ENCODE measurements at regions not wholly inside any gene's neighbourhood (a gene's known extent, or its start where the extent isn't known, plus 50 kb on each side); places are given as distances from the start of the nearest gene placed in this dataset.

DNA sequence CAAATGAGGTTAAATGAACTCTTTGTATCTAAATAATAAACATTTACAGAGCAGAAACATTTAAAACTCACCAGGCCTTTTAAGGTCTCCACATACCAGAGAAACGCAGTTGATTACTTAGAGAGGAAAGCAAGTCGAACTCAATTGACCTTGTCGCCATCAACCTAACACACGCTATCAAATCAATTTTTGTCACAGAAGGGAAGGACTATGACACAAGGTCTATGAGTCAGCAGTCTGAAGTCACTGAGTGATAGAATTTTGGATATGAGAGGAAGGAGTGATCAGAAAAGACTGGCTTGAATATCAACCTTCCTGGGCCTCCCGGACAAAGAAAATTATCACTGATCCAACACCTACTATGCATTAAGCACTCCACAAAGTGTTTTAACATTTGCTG is 514.4 kb upstream of the ZNF385D start:
- Histone ChIP-seq H4K20me1 (ENCODE audit: insufficient read depth, low read length) (no peaks in the 10 kb centered on the region), H3K36me3 (ENCODE audit: insufficient read depth, low read length) (no peaks in the 10 kb centered on the region), H3K9me3 (ENCODE audit: low read length) (no peaks in the 10 kb centered on the region), H3K27ac (ENCODE audit: low read depth, low read length, poor library complexity, severe bottlenecking) (no peak overlapping the region), H3K4me1 (ENCODE audit: insufficient read depth, low read length, severe bottlenecking) (no peaks in the 10 kb centered on the region), H3K4me2 (ENCODE audit: low read length) (no peak overlapping the region), H3K9me2 (ENCODE audit: low read depth, low read length) (no peaks in the 10 kb centered on the region), H3F3A (ENCODE audit: insufficient read depth, low read length) (no peaks in the 10 kb centered on the region), H2AFZ (ENCODE audit: low read length) (no peak overlapping the region), H3K4me3 (ENCODE audit: low read depth, low read length, poor library complexity, severe bottlenecking) (no peak overlapping the region), H3K27me3 (ENCODE audit: insufficient read depth, low read length) (no peaks in the 10 kb centered on the region), H3K9ac (ENCODE audit: low read length) (no peak overlapping the region), H3K79me2 (ENCODE audit: insufficient read depth, low read length) (no peaks in the 10 kb centered on the region)
- no peak for TF ChIP-seq EZH2 (IDR thresholded peaks at IDR 0.05; ENCODE audit: borderline replicate concordance, low read length)
- TF ChIP-seq, protein P1, sequence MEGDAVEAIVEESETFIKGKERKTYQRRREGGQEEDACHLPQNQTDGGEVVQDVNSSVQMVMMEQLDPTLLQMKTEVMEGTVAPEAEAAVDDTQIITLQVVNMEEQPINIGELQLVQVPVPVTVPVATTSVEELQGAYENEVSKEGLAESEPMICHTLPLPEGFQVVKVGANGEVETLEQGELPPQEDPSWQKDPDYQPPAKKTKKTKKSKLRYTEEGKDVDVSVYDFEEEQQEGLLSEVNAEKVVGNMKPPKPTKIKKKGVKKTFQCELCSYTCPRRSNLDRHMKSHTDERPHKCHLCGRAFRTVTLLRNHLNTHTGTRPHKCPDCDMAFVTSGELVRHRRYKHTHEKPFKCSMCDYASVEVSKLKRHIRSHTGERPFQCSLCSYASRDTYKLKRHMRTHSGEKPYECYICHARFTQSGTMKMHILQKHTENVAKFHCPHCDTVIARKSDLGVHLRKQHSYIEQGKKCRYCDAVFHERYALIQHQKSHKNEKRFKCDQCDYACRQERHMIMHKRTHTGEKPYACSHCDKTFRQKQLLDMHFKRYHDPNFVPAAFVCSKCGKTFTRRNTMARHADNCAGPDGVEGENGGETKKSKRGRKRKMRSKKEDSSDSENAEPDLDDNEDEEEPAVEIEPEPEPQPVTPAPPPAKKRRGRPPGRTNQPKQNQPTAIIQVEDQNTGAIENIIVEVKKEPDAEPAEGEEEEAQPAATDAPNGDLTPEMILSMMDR (IDR thresholded peaks at IDR 0.05; ENCODE audit: low read length): no peak

GRCh38 chr3:22269831-22270230 is 518.8 kb upstream of the ZNF385D start:
- no peak overlapping the region for H3K9ac ChIP-seq (ENCODE audit: low read length)
- H3K36me3 ChIP-seq (ENCODE audit: insufficient read depth, low read length): no peaks in the 10 kb centered on the region
- H3K4me1 ChIP-seq (ENCODE audit: insufficient read depth, low read length, severe bottlenecking): no peaks in the 10 kb centered on the region
- H3K9me3 ChIP-seq (ENCODE audit: low read length): no peaks in the 10 kb centered on the region
- TF ChIP-seq, protein P1 (IDR thresholded peaks at IDR 0.05; ENCODE audit: low read length): no peak
- TF ChIP-seq EZH2 (IDR thresholded peaks at IDR 0.05; ENCODE audit: borderline replicate concordance, low read length): no peak
- no peak overlapping the region for H3K27ac ChIP-seq (ENCODE audit: low read depth, low read length, poor library complexity, severe bottlenecking)
- H3K79me2 ChIP-seq (ENCODE audit: insufficient read depth, low read length): no peaks in the 10 kb centered on the region
- H3K4me3 ChIP-seq (ENCODE audit: low read depth, low read length, poor library complexity, severe bottlenecking): no peak overlapping the region
- no peak overlapping the region for H2AFZ ChIP-seq (ENCODE audit: low read length)
- no peaks in the 10 kb centered on the region for H3K9me2 ChIP-seq (ENCODE audit: low read depth, low read length)
- no peaks in the 10 kb centered on the region for H3K27me3 ChIP-seq (ENCODE audit: insufficient read depth, low read length)
- no peaks in the 10 kb centered on the region for H4K20me1 ChIP-seq (ENCODE audit: insufficient read depth, low read length)
- H3F3A ChIP-seq (ENCODE audit: insufficient read depth, low read length): no peaks in the 10 kb centered on the region
- no peak overlapping the region for H3K4me2 ChIP-seq (ENCODE audit: low read length)

GRCh38 chr3:22276351-22276750 is 525.3 kb upstream of the ZNF385D start:
- Histone ChIP-seq H3K4me1 (ENCODE audit: insufficient read depth, low read length, severe bottlenecking) (no peaks in the 10 kb centered on the region), H4K20me1 (ENCODE audit: insufficient read depth, low read length) (no peaks in the 10 kb centered on the region), H3K36me3 (ENCODE audit: insufficient read depth, low read length) (no peaks in the 10 kb centered on the region), H3F3A (ENCODE audit: insufficient read depth, low read length) (no peaks in the 10 kb centered on the region), H2AFZ (ENCODE audit: low read length) (no peak overlapping the region), H3K79me2 (ENCODE audit: insufficient read depth, low read length) (no peaks in the 10 kb centered on the region), H3K4me3 (ENCODE audit: low read depth, low read length, poor library complexity, severe bottlenecking) (no peak overlapping the region), H3K27me3 (ENCODE audit: insufficient read depth, low read length) (no peaks in the 10 kb centered on the region), H3K4me2 (ENCODE audit: low read length) (no peak overlapping the region), H3K27ac (ENCODE audit: low read depth, low read length, poor library complexity, severe bottlenecking) (no peak overlapping the region), H3K9ac (ENCODE audit: low read length) (no peak overlapping the region), H3K9me3 (ENCODE audit: low read length) (no peaks in the 10 kb centered on the region), H3K9me2 (ENCODE audit: low read depth, low read length) (no peaks in the 10 kb centered on the region)
- TF ChIP-seq, protein P1 (IDR thresholded peaks at IDR 0.05; ENCODE audit: low read length): no peak
- no peak for TF ChIP-seq EZH2 (IDR thresholded peaks at IDR 0.05; ENCODE audit: borderline replicate concordance, low read length)
